CD14-positive monocyte (primary cell): ENCODE measurements at regions not wholly inside any gene's neighbourhood (a gene's known extent, or its start where the extent isn't known, plus 50 kb on each side); places are given as distances from the start of the nearest gene placed in this dataset.

Experiments used
- DNase-seq, 3 donors: peaks; one replicate each; pipeline ENCODE4 v3.0.0-alpha.2; 2011 to 2022
- H2AFZ ChIP-seq: 2 replicates; pipeline ENCODE4 v1.6.0; 2012; ENCODE audit warnings: mild to moderate bottlenecking, low read depth, low read length, inconsistent platforms; ENCODE audit not compliant: insufficient read depth, poor library complexity, severe bottlenecking
- H3K27ac ChIP-seq, 2 donors: 1 replicate in 1 of 2; 2 replicates in 1 of 2; pipeline ENCODE4 v1.5.1; 2012 to 2013; ENCODE audit warnings: low read length in 2 of 2, control low read depth in 1 of 2, inconsistent platforms in 1 of 2, low read depth in 1 of 2, mild to moderate bottlenecking in 1 of 2
- H3K27me3 ChIP-seq, 2 donors: one replicate each; pipeline versions ENCODE4 v1.6.0 to v1.6.1; 2011 to 2013; ENCODE audit warnings: low read length in 2 of 2; ENCODE audit not compliant: control insufficient read depth in 2 of 2, insufficient read depth in 2 of 2
- H3K36me3 ChIP-seq, 2 donors: replicated peaks in 1 of 2; 1 replicate in 1 of 2; 2 replicates in 1 of 2; pipeline versions ENCODE4 v1.5.1 to v1.6.1; 2012 to 2013; ENCODE audit warnings: low read length in 2 of 2, control low read depth in 1 of 2, inconsistent platforms in 1 of 2, mild to moderate bottlenecking in 1 of 2; ENCODE audit not compliant: insufficient read depth in 2 of 2, control insufficient read depth in 1 of 2
- H3K4me1 ChIP-seq, 2 donors: 1 replicate in 1 of 2; 2 replicates in 1 of 2; pipeline versions ENCODE4 v1.5.1 to v1.6.1; 2012 to 2013; ENCODE audit warnings: low read length in 2 of 2, control low read depth in 1 of 2, inconsistent platforms in 1 of 2, mild to moderate bottlenecking in 1 of 2, moderate library complexity in 1 of 2; ENCODE audit not compliant: insufficient read depth in 2 of 2, control insufficient read depth in 1 of 2
- H3K4me2 ChIP-seq: replicated peaks from 2 replicates; pipeline ENCODE3; 2012; ENCODE audit warnings: low read length, moderate library complexity, mild to moderate bottlenecking; ENCODE audit not compliant: poor library complexity, severe bottlenecking; ENCODE audit errors: extremely low read depth
- H3K4me3 ChIP-seq, 3 experiments: fragments of 200-600 bp in 1 of 3; sonication (generic) in 1 of 3; replicated peaks in 1 of 3; 1 replicate in 2 of 3; 2 replicates in 1 of 3; pipeline ENCODE4 v1.5.1; 2011 to 2013; ENCODE audit warnings: low read length in 3 of 3, mild to moderate bottlenecking in 3 of 3, control low read depth in 2 of 3, low read depth in 2 of 3, inconsistent platforms in 1 of 3, moderate library complexity in 1 of 3
- H3K79me2 ChIP-seq: 2 replicates; pipeline ENCODE4 v1.6.0; 2012; ENCODE audit warnings: mild to moderate bottlenecking, control low read depth, inconsistent platforms, low read length, moderate library complexity; ENCODE audit not compliant: insufficient read depth
- H3K9ac ChIP-seq: 2 replicates; pipeline ENCODE4 v1.6.0; 2017; ENCODE audit warnings: low read length, mild to moderate bottlenecking; ENCODE audit not compliant: insufficient read depth, poor library complexity, severe bottlenecking
- H3K9me3 ChIP-seq, 2 donors: replicated peaks in 1 of 2; 1 replicate in 1 of 2; 2 replicates in 1 of 2; pipeline versions ENCODE4 v1.5.1 to v1.6.1; 2012 to 2013; ENCODE audit warnings: low read length in 2 of 2, control low read depth in 1 of 2; ENCODE audit not compliant: control insufficient read depth in 1 of 2, insufficient read depth in 1 of 2
- H4K20me1 ChIP-seq: 2 replicates; pipeline ENCODE4 v1.6.0; 2012; ENCODE audit warnings: mild to moderate bottlenecking, low read length, control low read depth, moderate library complexity; ENCODE audit not compliant: insufficient read depth
- H3K27ac Mint-ChIP-seq, 7 donors: one replicate each; pipeline ENCODE4 v1.8.0; 2020; ENCODE audit warnings: mild to moderate bottlenecking in 7 of 7, mixed read lengths in 7 of 7, moderate library complexity in 6 of 7, inconsistent platforms in 2 of 7
- H3K27me3 Mint-ChIP-seq, 3 donors: one replicate each; pipeline ENCODE4 v1.8.0; 2021 to 2022; ENCODE audit warnings: low read depth in 3 of 3, mild to moderate bottlenecking in 3 of 3, mixed read lengths in 3 of 3, moderate library complexity in 3 of 3, inconsistent platforms in 1 of 3
- H3K36me3 Mint-ChIP-seq, 2 donors: one replicate each; pipeline ENCODE4 v1.8.0; 2020; ENCODE audit warnings: mixed read lengths in 2 of 2, inconsistent platforms in 1 of 2, mild to moderate bottlenecking in 1 of 2
- H3K4me1 Mint-ChIP-seq: one replicate; pipeline ENCODE4 v1.8.0; 2020; ENCODE audit warnings: mild to moderate bottlenecking, mixed read lengths
- H3K4me3 Mint-ChIP-seq, 2 donors: one replicate each; pipeline ENCODE4 v1.8.0; 2020; ENCODE audit warnings: mild to moderate bottlenecking in 2 of 2, mixed read lengths in 2 of 2, moderate library complexity in 1 of 2
- H3K9me3 Mint-ChIP-seq, 7 donors: one replicate each; pipeline ENCODE4 v1.8.0; 2020 to 2022; ENCODE audit warnings: mixed read lengths in 7 of 7, mild to moderate bottlenecking in 6 of 7, moderate library complexity in 6 of 7, inconsistent platforms in 2 of 7
- CTCF ChIP-seq: fragments of 200-600 bp; IDR thresholded peaks from one replicate; pipeline ENCODE4 v1.8.0; 2022; ENCODE audit warnings: antibody characterized with exemption, mild to moderate bottlenecking
- WGBS: methylation state at CpG from one replicate; pipeline ENCODE4 v1.1.5; 2013; ENCODE audit warnings: missing lambda C conversion rate; ENCODE audit not compliant: insufficient coverage; 5-methylcytosine and 5-hydroxymethylcytosine counted together
- intact Hi-C, 2 donors: fragments of 100-400 bp; cut with micrococcal nuclease; formaldehyde crosslinking; loops; one replicate each; pipeline versions ENCODE4 v1.15.0 to v1.15.1; 2023

GRCh38 chr20:10745790-10746189, 72.0 kb upstream of the JAG1 start:
- intact Hi-C loops = no loop called here
- H3K27ac ChIP-seq = no peak overlapping the region

GRCh38 chr20:10747019-10747418, 73.2 kb upstream of the JAG1 start:
- no peak for TF ChIP-seq CTCF

More at GRCh38 chr20:10745790-10746189, 72.0 kb upstream of the JAG1 start:
- Histone ChIP-seq H3K4me3 (no peak overlapping the region), H2AFZ (no peak overlapping the region), H3K9ac (no peak overlapping the region), H3K4me1 (no peaks in the 10 kb centered on the region), H3K27me3 (no peaks in the 10 kb centered on the region), H4K20me1 (no peaks in the 10 kb centered on the region), H3K36me3 (no peaks in the 10 kb centered on the region), H3K79me2 (no peaks in the 10 kb centered on the region), H3K4me2 (no peak overlapping the region), H3K9me3 (no peaks in the 10 kb centered on the region)
- H3K4me3 Mint-ChIP-seq = no peak overlapping the region
- no CpG with 5 or more reads among the region's 5 CpGs for WGBS
- H3K9me3 Mint-ChIP-seq = peaks cover 0 to 5% (median 1%) of the 10 kb centered on the region in 7 donors
- DNase-seq = no peak
- H3K36me3 Mint-ChIP-seq = no peaks in the 10 kb centered on the region
- no peak overlapping the region for H3K27ac Mint-ChIP-seq
- no peaks in the 10 kb centered on the region for H3K4me1 Mint-ChIP-seq
- no peak for TF ChIP-seq CTCF
- peaks cover 0 to 1% (median 0%) of the 10 kb centered on the region in 3 donors for H3K27me3 Mint-ChIP-seq

More at GRCh38 chr20:10747019-10747418, 73.2 kb upstream of the JAG1 start:
- Histone ChIP-seq H3K4me2 (no peak overlapping the region), H3K27me3 (no peaks in the 10 kb centered on the region), H3K36me3 (no peaks in the 10 kb centered on the region), H3K79me2 (no peaks in the 10 kb centered on the region), H4K20me1 (no peaks in the 10 kb centered on the region), H3K27ac (no peak overlapping the region), H3K9me3 (no peaks in the 10 kb centered on the region), H3K4me1 (no peaks in the 10 kb centered on the region), H3K4me3 (no peak overlapping the region), H3K9ac (no peak overlapping the region), H2AFZ (no peak overlapping the region)
- WGBS = 100% methylated on average over 5 of the region's 6 CpGs
- H3K27me3 Mint-ChIP-seq = peaks cover 0 to 1% (median 0%) of the 10 kb centered on the region in 3 donors
- H3K9me3 Mint-ChIP-seq = peaks cover 0 to 5% (median 2%) of the 10 kb centered on the region in 7 donors
- no peak overlapping the region for H3K4me3 Mint-ChIP-seq
- no peaks in the 10 kb centered on the region for H3K36me3 Mint-ChIP-seq
- H3K27ac Mint-ChIP-seq = no peak overlapping the region
- intact Hi-C loops = no loop called here
- no peak for DNase-seq
- H3K4me1 Mint-ChIP-seq = no peaks in the 10 kb centered on the region
